GM12878 (cell line): ENCODE measurements at regions not wholly inside any gene's neighbourhood (a gene's known extent, or its start where the extent isn't known, plus 50 kb on each side); places are given as distances from the start of the nearest gene placed in this dataset.

Experiments
- ATAC-seq: fragments of 200-7000 bp; cut with Tn5 transposase; 3 replicates; pipeline ENCODE4 v1.9.1; 2020; ENCODE audit warnings: mild to moderate bottlenecking, moderate library complexity
- BruUV-seq: library from RNA; stranded (reverse); fragments of 400-500 nt; replicated peaks from 2 replicates; lab custom pipeline; 2021; lab: Mats Ljungman, UMichigan
- CTCF ChIA-PET: fragments of 300-600 bp; sonication (Branson Sonifier 250); formaldehyde crosslinking; extraction: SDS; loops from one replicate; lab custom pipeline; 2021; ENCODE audit warnings: inconsistent platforms; lab: Yijun Ruan, JAX
- POLR2A ChIA-PET: fragments of 350-600 bp; formaldehyde crosslinking; extraction: SDS; loops from one replicate; lab custom pipeline; 2021; ENCODE audit warnings: inconsistent platforms; lab: Charles Lee
- RAD21 ChIA-PET: fragments of 300-600 bp; sonication (Branson Sonifier 250); formaldehyde crosslinking; loops from one replicate; lab custom pipeline; 2023; ENCODE audit warnings: antibody characterized with exemption; ENCODE audit not compliant: unreplicated experiment; lab: Charles Lee
- SMC1A ChIA-PET: fragments of 300-600 bp; sonication (Branson Sonifier 250); formaldehyde crosslinking; loops from one replicate; lab custom pipeline; 2023; ENCODE audit not compliant: unreplicated experiment, uncharacterized antibody; lab: Charles Lee
- DNase-seq: peaks from one replicate; pipeline ENCODE4 v3.0.0-alpha.2; 2011; ENCODE audit warnings: low read depth, low spot score
- FAIRE-seq: peaks from 3 replicates; lab custom pipeline; 2011; peaks lifted over from hg19 to GRCh38; lab: Jason Lieb, UNC
- H2AFZ ChIP-seq: 2 replicates; pipeline ENCODE4 v1.6.0; 2011; ENCODE audit warnings: low read depth, low read length, control low read depth; ENCODE audit not compliant: control insufficient read depth
- H3K27ac ChIP-seq: 2 replicates; pipeline ENCODE4 v1.5.1; 2011; ENCODE audit warnings: control low read depth; ENCODE audit not compliant: control insufficient read depth, insufficient read depth
- H3K27me3 ChIP-seq, 2 experiments: replicated peaks in 1 of 2; 2 replicates each; pipeline versions ENCODE4 v1.6.0 to v1.6.1; 2011; ENCODE audit warnings: low read length in 1 of 2; ENCODE audit not compliant: control insufficient read depth in 2 of 2, insufficient read depth in 2 of 2
- H3K36me3 ChIP-seq, 2 experiments: 2 replicates each; pipeline ENCODE4 v1.5.1; 2011; ENCODE audit warnings: low read length in 1 of 2; ENCODE audit not compliant: control insufficient read depth in 2 of 2, insufficient read depth in 2 of 2
- H3K4me1 ChIP-seq: 2 replicates; pipeline ENCODE4 v1.6.1; 2011; ENCODE audit warnings: mild to moderate bottlenecking, low read length, moderate library complexity, mixed read lengths; ENCODE audit not compliant: control insufficient read depth, insufficient read depth
- H3K4me2 ChIP-seq: 2 replicates; pipeline ENCODE4 v1.6.0; 2011; ENCODE audit warnings: control low read depth; ENCODE audit not compliant: control insufficient read depth, insufficient read depth
- H3K4me3 ChIP-seq: fragments of 200-600 bp; sonication (generic); 2 replicates; pipeline ENCODE4 v1.5.1; 2016
- H3K79me2 ChIP-seq: 2 replicates; pipeline ENCODE4 v1.6.0; 2011; ENCODE audit warnings: low read length; ENCODE audit not compliant: control insufficient read depth, insufficient read depth
- H3K9ac ChIP-seq: 2 replicates; pipeline ENCODE4 v1.8.0; 2011; ENCODE audit warnings: low read length, control low read depth, mixed read lengths; ENCODE audit not compliant: control insufficient read depth, insufficient read depth
- H3K9me3 ChIP-seq: replicated peaks from 3 replicates; pipeline ENCODE4 v1.5.1; 2011; ENCODE audit warnings: mild to moderate bottlenecking, low read length; ENCODE audit not compliant: control insufficient read depth, insufficient read depth
- H4K20me1 ChIP-seq: 2 replicates; pipeline ENCODE4 v1.6.0; 2011; ENCODE audit not compliant: control insufficient read depth, insufficient read depth
- BMI1 ChIP-seq: fragments of 450-650 bp; IDR thresholded peaks from 2 replicates; pipeline ENCODE4 v1.6.1; 2016; ENCODE audit warnings: mild to moderate bottlenecking, moderate library complexity, borderline replicate concordance
- FOS ChIP-seq: IDR thresholded peaks from 3 replicates; pipeline ENCODE4 v1.6.1; 2011; ENCODE audit warnings: borderline replicate concordance; ENCODE audit not compliant: insufficient read length; ENCODE audit errors: extremely low read depth
- NFYB ChIP-seq: IDR thresholded peaks from 2 replicates; pipeline ENCODE4 v1.6.1; 2011; ENCODE audit warnings: low read depth, mild to moderate bottlenecking, low read length, improper control_type of control experiment, moderate library complexity; ENCODE audit not compliant: insufficient read depth
- RB1 ChIP-seq: fragments of 450-650 bp; formaldehyde crosslinking; IDR thresholded peaks from 2 replicates; pipeline ENCODE4 v1.6.1; 2017; ENCODE audit warnings: mild to moderate bottlenecking, borderline replicate concordance
- SMAD5 ChIP-seq: IDR thresholded peaks from 2 replicates; pipeline ENCODE4 v1.6.1; 2016; ENCODE audit warnings: antibody characterized with exemption, low read depth
- SUZ12 ChIP-seq: fragments of 200-600 bp; sonication (generic); IDR thresholded peaks from one replicate; pipeline ENCODE4 v1.6.1; 2018; ENCODE audit warnings: antibody characterized with exemption, mild to moderate bottlenecking; ENCODE audit not compliant: unreplicated experiment
- WGBS: methylation state at CpG from one replicate; pipeline ENCODE4 v1.1.6; 2016; ENCODE audit warnings: low lambda C conversion rate; ENCODE audit not compliant: insufficient replicate concordance, insufficient coverage; ENCODE audit errors: missing lambda C conversion rate; 5-methylcytosine and 5-hydroxymethylcytosine counted together
- in situ Hi-C: fragments of 300-500 bp; cut with MboI; formaldehyde crosslinking; loops from 9 replicates; pipeline ENCODE4 v1.14.3; 2018; ENCODE audit warnings: mixed read lengths
- intact Hi-C: fragments of 100-400 bp; cut with micrococcal nuclease; formaldehyde crosslinking; loops from one replicate; pipeline ENCODE4 v1.14.2; 2022; ENCODE audit not compliant: unreplicated experiment

GRCh38 chr3:187516446-187517185 is 148.4 kb downstream of the RTP4 start:
- SMC1A ChIA-PET = no interaction called here
- 27% methylated on average over 8 of the region's 8 CpGs for WGBS
- Histone ChIP-seq H3K4me1 (no peaks in the 10 kb centered on the region), H3K4me3 (no peak overlapping the region), H3K36me3 (no peaks in the 10 kb centered on the region), H3K9ac (no peak overlapping the region), H3K4me2 (no peak overlapping the region), H4K20me1 (no peaks in the 10 kb centered on the region), H3K27me3 (no peaks in the 10 kb centered on the region; a peak in 3 of 4 replicates), H3K9me3 (no peaks in the 10 kb centered on the region), H2AFZ (no peak overlapping the region), H3K27ac (no peak overlapping the region)
- CTCF ChIA-PET = interaction anchor here (1.1 kb wide), 1 partner anchor 198 kb away, joined by 3 read pairs; no protein-coding TSS in a partner anchor
- ATAC-seq (no peak), DNase-seq (no peak), FAIRE-seq (no peak)
- POLR2A ChIA-PET = no interaction called here
- in situ Hi-C loops (no loop called here), intact Hi-C loops (no loop called here)
- no TSS peak for BruUV-seq
- TF ChIP-seq SMAD5 = no peak
- TF ChIP-seq, all 136 proteins: peak for 0
- RAD21 ChIA-PET = no interaction called here
- no peaks in the 10 kb centered on the region for H3K79me2 ChIP-seq

GRCh38 chr3:187507905-187508304 is 139.7 kb downstream of the RTP4 start:
- H3K4me2 ChIP-seq = no peak overlapping the region
- intact Hi-C loops (no loop called here), in situ Hi-C loops (no loop called here)
- POLR2A ChIA-PET = no interaction called here
- FAIRE-seq = no peak
- H3K9me3 ChIP-seq = no peaks in the 10 kb centered on the region
- no peak overlapping the region for H3K27ac ChIP-seq
- no peak overlapping the region for H3K4me3 ChIP-seq
- 4% methylated on average over 5 of the region's 5 CpGs for WGBS
- H3K36me3 ChIP-seq = no peaks in the 10 kb centered on the region
- no peaks in the 10 kb centered on the region for H3K4me1 ChIP-seq
- no peaks in the 10 kb centered on the region for H3K79me2 ChIP-seq
- no peak overlapping the region for H2AFZ ChIP-seq
- RAD21 ChIA-PET = no interaction called here
- H3K9ac ChIP-seq = no peak overlapping the region
- no peak for ATAC-seq
- CTCF ChIA-PET = interaction anchor here (1.2 kb wide), 1 partner anchor 188 kb away, joined by 3 read pairs; no protein-coding TSS in a partner anchor
- TF ChIP-seq BMI1 (no peak), RB1 (no peak), FOS (no peak), NFYB (no peak), SUZ12 (no peak)
- no peak for DNase-seq
- H4K20me1 ChIP-seq = no peaks in the 10 kb centered on the region
- peaks cover 0 to 3% of the 10 kb centered on the region in 2 experiments; a peak in 2 of 4 replicates for H3K27me3 ChIP-seq
- BruUV-seq = no TSS peak
- SMC1A ChIA-PET = interaction anchor here (1.7 kb wide), 1 partner anchor 188 kb away, joined by 4 read pairs; no protein-coding TSS in a partner anchor
